Activated naive CD4-positive, alpha-beta T cell treated with anti-CD3 and anti-CD28 coated beads, Interleukin-2, amount 10 ng/mL, durations not matched to agents 7 days and 5 days (primary cell): ENCODE measurements at regions not wholly inside any gene's neighbourhood (a gene's known extent, or its start where the extent isn't known, plus 50 kb on each side); places are given as distances from the start of the nearest gene placed in this dataset.
"Not testable (repeated sequence)": the region's sequence is repeated elsewhere in the genome, so short reads cannot be mapped to it uniquely, and the experiment has no call there.

Experiments
- CTCF ChIA-PET: fragments of 350-600 bp; sonication (Branson Sonifier 250); formaldehyde crosslinking; loops from one replicate; lab custom pipeline; 2021; ENCODE audit warnings: antibody characterized with exemption; lab: Charles Lee
- DNase-seq: peaks from one replicate; pipeline ENCODE4 v3.0.0-alpha.2; 2020
- H3K27ac Mint-ChIP-seq: one replicate; pipeline ENCODE4 v1.8.0; 2021; ENCODE audit warnings: mild to moderate bottlenecking, moderate library complexity, mixed read lengths
- H3K27me3 Mint-ChIP-seq: one replicate; pipeline ENCODE4 v1.8.0; 2021; ENCODE audit warnings: mild to moderate bottlenecking, mixed read lengths
- H3K36me3 Mint-ChIP-seq: one replicate; pipeline ENCODE4 v1.8.0; 2021; ENCODE audit warnings: mixed read lengths
- H3K4me1 Mint-ChIP-seq: one replicate; pipeline ENCODE4 v1.8.0; 2021; ENCODE audit warnings: mixed read lengths
- H3K4me3 Mint-ChIP-seq: one replicate; pipeline ENCODE4 v1.8.0; 2021; ENCODE audit warnings: mild to moderate bottlenecking, moderate library complexity, mixed read lengths
- H3K9me3 Mint-ChIP-seq: one replicate; pipeline ENCODE4 v1.8.0; 2021; ENCODE audit warnings: mixed read lengths

DNA sequence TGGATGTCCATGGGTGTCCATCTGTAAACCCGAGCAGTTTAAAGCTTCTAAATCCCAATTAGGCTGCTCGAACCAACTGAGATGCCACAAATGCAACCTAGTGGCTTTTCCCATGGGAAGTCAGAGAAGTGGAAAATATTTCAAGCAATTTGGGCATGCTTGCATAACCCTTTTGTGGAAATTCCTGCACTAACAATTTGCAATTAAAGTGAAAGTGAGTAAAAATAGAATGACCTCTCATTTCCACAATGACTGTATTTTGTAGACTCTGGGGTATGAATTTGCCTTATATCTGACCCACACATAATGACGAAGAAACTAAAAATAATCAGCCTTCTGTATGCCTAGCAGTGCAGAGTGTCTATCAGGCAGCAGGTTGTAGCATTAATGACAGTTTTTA lies 91.8 kb upstream of the TSC22D1 start:
- DNase-seq: no peak
- Mint-ChIP-seq H3K27me3 (no peaks in the 10 kb centered on the region), H3K4me1 (no peaks in the 10 kb centered on the region), H3K36me3 (no peaks in the 10 kb centered on the region), H3K4me3 (no peak overlapping the region), H3K9me3 (no peaks in the 10 kb centered on the region), H3K27ac (no peak overlapping the region)
- CTCF ChIA-PET: no interaction called here

DNA sequence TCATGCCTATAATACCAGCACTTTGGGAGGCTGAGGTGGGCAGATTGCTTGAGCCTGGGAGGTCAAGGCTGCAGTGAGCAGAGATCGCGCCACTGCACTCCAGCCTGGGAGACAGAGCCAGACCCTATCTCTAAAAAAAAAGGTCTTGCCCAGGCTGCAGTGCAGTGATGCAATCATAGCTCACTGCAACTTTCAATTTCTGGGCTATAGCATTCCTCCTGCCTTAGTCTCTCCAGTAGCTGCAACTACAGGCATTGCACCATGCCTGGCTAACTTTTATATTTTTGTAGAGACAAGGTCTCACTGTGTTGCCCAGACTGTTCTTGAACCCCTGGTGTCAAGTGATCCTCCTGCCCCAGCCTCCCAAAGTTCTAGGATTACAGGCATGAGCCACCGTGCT lies 90.4 kb upstream of the TSC22D1 start:
- H3K9me3 Mint-ChIP-seq, CTCF ChIA-PET, DNase-seq: not testable (repeated sequence)

DNA sequence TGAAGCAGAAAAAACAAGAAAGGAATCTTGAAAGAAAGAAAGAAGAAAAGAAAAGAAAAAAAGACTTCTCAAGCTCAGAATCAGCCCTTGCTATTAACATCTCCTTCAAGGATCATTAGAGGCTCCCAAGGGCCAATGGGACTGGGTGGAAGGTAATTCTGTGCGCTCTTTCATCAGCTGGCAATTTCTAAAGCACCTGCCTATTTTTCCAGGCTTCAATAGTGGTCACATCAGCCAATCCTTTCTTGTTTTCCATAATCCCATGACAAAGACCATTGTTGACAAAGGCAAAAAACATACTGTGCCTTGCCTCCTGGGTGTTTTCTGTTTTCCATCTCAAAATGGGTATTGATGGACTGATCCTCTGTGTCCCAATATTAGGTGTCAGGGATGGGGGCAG lies 88.2 kb upstream of the TSC22D1 start:
- CTCF ChIA-PET: no interaction called here
- Mint-ChIP-seq H3K4me1 (no peaks in the 10 kb centered on the region), H3K27ac (no peak overlapping the region), H3K9me3 (no peaks in the 10 kb centered on the region), H3K36me3 (no peaks in the 10 kb centered on the region), H3K4me3 (no peak overlapping the region), H3K27me3 (peaks cover 4% of the 10 kb centered on the region)
- no peak for DNase-seq

More for the DNA sequence above, 90.4 kb upstream of the TSC22D1 start:
- not testable (repeated sequence) for H3K36me3 Mint-ChIP-seq, H3K27me3 Mint-ChIP-seq, H3K27ac Mint-ChIP-seq, H3K4me3 Mint-ChIP-seq, H3K4me1 Mint-ChIP-seq

DNA sequence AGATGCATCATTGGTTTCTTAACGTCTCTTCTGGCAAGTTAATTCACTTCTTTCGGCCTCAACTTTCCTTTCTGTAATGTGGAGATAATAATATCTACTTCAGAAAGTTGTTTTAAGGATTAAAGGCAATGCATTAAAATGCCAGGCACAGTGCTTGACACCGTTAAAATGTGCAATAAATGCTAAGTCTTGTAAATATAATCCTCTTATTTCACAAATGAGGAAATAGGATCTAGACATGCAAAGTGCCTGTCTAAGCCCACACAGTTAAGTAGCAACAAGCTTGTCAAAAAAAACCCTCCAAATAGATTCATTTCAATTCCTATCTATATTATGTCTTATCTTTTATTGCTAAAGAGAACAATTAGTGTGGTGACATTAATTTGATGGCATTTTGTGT lies 86.4 kb upstream of the TSC22D1 start:
- Mint-ChIP-seq H3K27ac (no peak overlapping the region), H3K4me1 (no peaks in the 10 kb centered on the region), H3K27me3 (peaks cover 4% of the 10 kb centered on the region), H3K4me3 (no peak overlapping the region), H3K9me3 (no peaks in the 10 kb centered on the region), H3K36me3 (no peaks in the 10 kb centered on the region)
- no peak for DNase-seq
- CTCF ChIA-PET: no interaction called here

DNA sequence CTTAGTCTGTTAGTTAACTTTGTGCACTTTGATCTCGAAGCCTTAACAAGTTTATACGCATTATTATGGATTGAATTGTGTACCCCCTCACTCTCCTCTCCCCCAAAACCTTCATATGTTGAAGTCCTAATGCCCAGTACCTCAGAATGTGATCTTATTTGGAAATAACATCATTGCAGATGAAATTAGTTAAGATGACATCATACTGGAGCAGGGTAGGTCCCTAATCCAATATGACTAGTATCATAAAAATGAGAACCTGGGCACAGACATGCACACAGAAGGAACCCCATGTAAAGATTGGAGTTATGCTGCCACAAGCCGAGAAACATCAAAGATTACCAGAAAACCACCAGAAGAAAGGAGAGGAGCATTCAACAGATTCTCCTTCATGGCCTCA lies 85.8 kb upstream of the TSC22D1 start:
- Mint-ChIP-seq H3K4me1 (no peaks in the 10 kb centered on the region), H3K27me3 (peaks cover 4% of the 10 kb centered on the region), H3K4me3 (no peak overlapping the region), H3K27ac (no peak overlapping the region), H3K36me3 (no peaks in the 10 kb centered on the region), H3K9me3 (no peaks in the 10 kb centered on the region)
- DNase-seq: no peak
- CTCF ChIA-PET: no interaction called here

DNA sequence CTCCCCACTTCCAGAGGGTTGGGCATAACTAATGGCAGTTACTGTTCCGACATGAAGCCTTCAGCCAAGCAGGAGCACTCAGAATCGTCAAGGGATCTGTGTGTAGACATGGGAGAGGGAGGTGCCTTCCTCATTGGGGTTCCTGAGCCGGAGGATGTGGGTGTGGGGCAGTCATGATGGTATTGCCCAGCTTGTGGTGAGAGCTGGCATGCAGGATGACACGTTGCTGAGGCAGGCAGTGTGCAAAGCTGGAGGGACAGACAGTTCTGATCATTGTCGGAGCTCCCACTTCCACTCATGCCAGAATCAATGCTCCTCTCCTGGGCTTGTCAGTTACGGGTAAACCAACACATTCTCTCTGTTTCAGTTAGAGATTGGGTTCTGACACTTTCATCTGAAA lies 83.9 kb upstream of the TSC22D1 start:
- peaks cover 4% of the 10 kb centered on the region for H3K27me3 Mint-ChIP-seq
- DNase-seq: no peak
- H3K27ac Mint-ChIP-seq: no peak overlapping the region
- H3K4me1 Mint-ChIP-seq: no peaks in the 10 kb centered on the region
- no peaks in the 10 kb centered on the region for H3K9me3 Mint-ChIP-seq
- CTCF ChIA-PET: no interaction called here
- H3K4me3 Mint-ChIP-seq: no peak overlapping the region
- H3K36me3 Mint-ChIP-seq: no peaks in the 10 kb centered on the region

DNA sequence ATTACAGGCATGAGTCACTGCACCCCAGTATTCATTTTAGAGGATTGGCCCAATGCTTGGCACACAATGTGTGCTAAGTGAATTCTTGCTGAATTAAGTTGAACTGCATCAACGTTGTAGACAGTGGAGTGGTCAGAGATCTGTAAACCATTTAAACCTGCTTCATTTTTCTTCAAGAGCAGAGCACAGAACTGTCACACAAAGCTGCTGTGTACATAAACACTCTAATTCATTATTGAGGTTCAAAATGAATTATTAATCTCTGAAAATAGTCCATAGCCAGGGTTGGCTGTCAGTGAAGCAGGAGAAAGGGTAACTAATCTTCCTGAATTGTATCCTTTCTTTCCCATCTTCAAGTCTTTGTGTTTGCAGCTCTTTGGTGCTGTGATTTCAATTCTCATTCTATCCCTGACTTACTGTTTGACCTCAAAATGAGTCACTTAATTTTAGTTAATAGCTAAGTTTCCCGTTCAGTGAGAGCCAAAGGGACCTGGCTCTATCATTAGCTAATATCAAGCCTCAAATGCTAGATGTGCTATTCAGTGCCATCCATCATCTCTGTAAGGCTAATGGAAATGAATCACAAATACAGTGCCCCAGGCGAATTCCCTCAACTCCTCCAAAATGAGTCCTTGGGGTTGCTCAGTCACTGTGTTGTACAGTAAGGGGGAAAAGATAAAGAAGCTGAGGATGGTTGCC lies 77.0 kb upstream of the TSC22D1 start:
- no peak for DNase-seq
- CTCF ChIA-PET: no interaction called here
- no peaks in the 10 kb centered on the region for H3K4me1 Mint-ChIP-seq
- no peaks in the 10 kb centered on the region for H3K9me3 Mint-ChIP-seq
- H3K36me3 Mint-ChIP-seq: no peaks in the 10 kb centered on the region
- H3K27ac Mint-ChIP-seq: no peak overlapping the region
- no peaks in the 10 kb centered on the region for H3K27me3 Mint-ChIP-seq
- no peak overlapping the region for H3K4me3 Mint-ChIP-seq

DNA sequence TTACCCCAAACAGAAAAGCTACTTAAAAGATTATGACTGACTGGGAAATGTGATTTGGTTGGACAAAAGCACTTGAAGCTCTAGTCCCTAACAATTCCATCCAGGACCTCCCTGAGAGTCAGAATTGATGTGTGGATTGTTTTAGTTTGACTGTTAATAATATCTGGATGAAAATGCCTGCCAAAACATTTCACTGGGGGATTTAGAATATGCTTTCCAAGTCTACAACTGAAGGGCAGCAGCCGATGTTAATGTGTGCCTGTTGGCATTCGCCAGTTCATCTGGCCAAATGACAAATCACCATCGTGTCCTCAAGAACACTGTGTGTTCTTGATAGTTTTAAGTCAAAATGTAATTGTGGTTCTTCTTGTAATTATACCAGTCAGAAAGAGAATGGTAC lies 76.0 kb upstream of the TSC22D1 start:
- no peak for DNase-seq
- no peak overlapping the region for H3K27ac Mint-ChIP-seq
- H3K36me3 Mint-ChIP-seq: no peaks in the 10 kb centered on the region
- no peaks in the 10 kb centered on the region for H3K9me3 Mint-ChIP-seq
- CTCF ChIA-PET: interaction anchor here (0.5 kb wide), 1 partner anchor 127 kb away, joined by 3 read pairs; no protein-coding TSS in a partner anchor
- H3K4me1 Mint-ChIP-seq: no peaks in the 10 kb centered on the region
- H3K27me3 Mint-ChIP-seq: no peaks in the 10 kb centered on the region
- no peak overlapping the region for H3K4me3 Mint-ChIP-seq

DNA sequence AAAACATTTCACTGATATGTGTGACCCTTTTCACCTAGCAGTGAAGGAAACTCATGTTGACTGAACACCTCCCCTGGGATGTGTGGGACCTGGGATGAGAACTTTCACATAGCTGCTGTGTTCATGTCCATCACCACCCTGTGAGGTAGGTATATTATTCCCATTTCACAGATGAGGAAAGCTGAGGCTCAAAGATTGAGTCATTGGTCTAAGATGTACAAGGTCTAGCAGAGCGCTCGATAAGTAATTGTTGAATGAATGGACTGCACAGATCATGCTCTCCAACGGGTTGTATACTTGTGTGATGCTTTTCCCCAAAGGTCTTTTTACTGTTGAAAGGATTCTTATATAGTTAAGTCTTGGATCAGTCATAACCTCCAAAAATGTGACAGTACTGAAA lies 75.6 kb upstream of the TSC22D1 start:
- no peak for DNase-seq
- no peaks in the 10 kb centered on the region for H3K9me3 Mint-ChIP-seq
- H3K36me3 Mint-ChIP-seq: no peaks in the 10 kb centered on the region
- H3K27ac Mint-ChIP-seq: no peak overlapping the region
- no peaks in the 10 kb centered on the region for H3K4me1 Mint-ChIP-seq
- CTCF ChIA-PET: no interaction called here
- no peak overlapping the region for H3K4me3 Mint-ChIP-seq
- no peaks in the 10 kb centered on the region for H3K27me3 Mint-ChIP-seq

DNA sequence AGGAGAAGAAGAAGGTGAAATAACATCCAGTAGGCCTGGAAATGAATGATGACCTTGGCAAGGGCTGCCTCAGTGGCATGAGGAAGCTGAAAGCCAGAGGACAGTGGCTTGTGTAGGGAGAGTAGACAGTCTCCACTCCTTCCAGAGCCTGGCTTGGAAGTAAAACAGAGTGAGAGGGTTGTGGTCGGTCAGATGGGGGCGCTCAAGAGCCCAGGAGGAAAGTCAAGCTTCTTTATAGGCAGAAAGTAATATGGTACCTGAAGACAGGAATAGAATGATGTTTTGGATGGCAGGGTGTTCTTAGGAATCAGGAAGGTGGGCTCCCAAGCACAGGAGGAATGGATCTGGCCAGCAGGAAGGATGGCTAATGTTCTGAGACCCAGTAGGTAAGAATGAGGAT lies 75.1 kb upstream of the TSC22D1 start:
- Mint-ChIP-seq H3K9me3 (no peaks in the 10 kb centered on the region), H3K36me3 (no peaks in the 10 kb centered on the region), H3K4me1 (no peaks in the 10 kb centered on the region), H3K27me3 (no peaks in the 10 kb centered on the region), H3K27ac (no peak overlapping the region), H3K4me3 (no peak overlapping the region)
- CTCF ChIA-PET: no interaction called here
- no peak for DNase-seq

DNA sequence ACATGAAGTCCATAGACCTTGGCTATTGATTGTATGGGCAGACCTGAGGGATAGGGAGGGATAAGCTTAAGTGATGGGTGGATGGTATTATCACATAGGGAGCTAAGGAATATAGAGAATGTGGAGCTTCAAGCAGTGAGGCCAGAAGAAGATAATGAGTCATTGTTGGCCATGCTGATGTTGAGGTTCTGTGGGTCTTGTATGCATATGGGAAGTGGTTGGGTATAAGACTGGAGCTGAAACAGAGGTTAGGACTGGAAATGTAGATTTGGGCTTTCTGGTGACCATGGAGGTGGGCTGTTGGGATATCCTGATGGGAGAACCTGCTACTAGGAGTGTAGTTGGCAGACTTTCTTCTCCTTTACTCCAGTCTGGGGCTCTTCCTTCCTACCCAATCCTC lies 73.7 kb upstream of the TSC22D1 start:
- no peak overlapping the region for H3K27ac Mint-ChIP-seq
- DNase-seq: no peak
- H3K36me3 Mint-ChIP-seq: no peaks in the 10 kb centered on the region
- no peaks in the 10 kb centered on the region for H3K27me3 Mint-ChIP-seq
- H3K4me3 Mint-ChIP-seq: no peak overlapping the region
- no peaks in the 10 kb centered on the region for H3K4me1 Mint-ChIP-seq
- H3K9me3 Mint-ChIP-seq: no peaks in the 10 kb centered on the region
- CTCF ChIA-PET: interaction anchor here (1.1 kb wide), 1 partner anchor 165 kb away, joined by 3 read pairs; no protein-coding TSS in a partner anchor

DNA sequence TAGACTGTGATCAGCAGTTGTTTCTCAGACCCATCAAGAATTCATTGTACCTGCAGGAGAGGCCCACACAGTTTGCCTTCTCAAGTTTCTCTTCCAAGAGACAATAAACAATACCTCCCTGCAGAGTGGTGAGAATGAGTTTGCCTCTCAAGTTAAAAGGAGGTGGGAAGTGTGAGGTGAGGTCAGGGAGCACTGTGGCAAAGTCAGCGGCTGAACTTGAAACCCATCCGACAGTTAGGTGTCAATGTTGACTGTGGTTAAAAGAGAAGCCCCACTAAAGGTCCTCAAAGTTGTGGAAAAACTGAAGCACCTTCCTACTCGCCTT lies 72.9 kb upstream of the TSC22D1 start:
- CTCF ChIA-PET: no interaction called here
- Mint-ChIP-seq H3K27ac (no peak overlapping the region), H3K4me1 (no peaks in the 10 kb centered on the region), H3K27me3 (no peaks in the 10 kb centered on the region), H3K36me3 (no peaks in the 10 kb centered on the region), H3K9me3 (no peaks in the 10 kb centered on the region), H3K4me3 (no peak overlapping the region)
- no peak for DNase-seq

DNA sequence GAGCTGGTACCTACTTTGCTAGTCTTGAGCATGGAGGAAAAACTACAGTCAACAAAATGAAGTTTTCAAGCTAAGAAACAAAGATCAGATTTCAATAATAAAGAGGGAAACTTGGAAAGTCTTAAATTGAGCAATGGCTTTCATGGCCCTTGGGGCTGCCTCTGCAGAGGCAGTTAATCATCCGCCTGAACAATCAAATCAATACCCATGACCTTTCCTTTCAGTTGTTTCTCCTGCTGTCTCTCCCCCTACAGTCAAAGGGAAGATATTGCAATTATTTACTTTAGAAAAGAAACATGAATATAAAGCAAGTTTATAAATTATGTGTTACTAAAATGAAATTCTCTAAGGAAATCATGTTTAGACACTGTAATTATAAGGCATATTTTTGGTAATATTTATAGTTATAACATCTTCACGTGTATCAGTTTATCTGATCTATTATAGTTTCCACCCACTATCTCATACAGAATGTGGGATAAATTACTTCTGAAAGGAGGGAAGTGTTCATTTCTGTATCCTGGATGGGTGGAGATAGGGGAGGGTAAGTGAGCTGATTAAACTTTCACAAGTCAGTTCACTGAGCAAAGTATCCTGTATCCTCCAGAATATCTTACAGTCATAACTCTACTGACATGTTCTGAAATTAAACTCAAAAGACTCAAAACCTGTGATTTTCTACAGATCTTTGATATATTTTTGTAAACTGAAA lies 72.4 kb upstream of the TSC22D1 start:
- DNase-seq: no peak
- Mint-ChIP-seq H3K27me3 (no peaks in the 10 kb centered on the region), H3K4me1 (no peaks in the 10 kb centered on the region), H3K9me3 (no peaks in the 10 kb centered on the region), H3K4me3 (no peak overlapping the region), H3K27ac (no peak overlapping the region), H3K36me3 (no peaks in the 10 kb centered on the region)
- CTCF ChIA-PET: interaction anchor here (1.3 to 1.4 kb wide), 2 partner anchors 70 to 164 kb away, joined by 3 to 4 read pairs; no protein-coding TSS in a partner anchor

DNA sequence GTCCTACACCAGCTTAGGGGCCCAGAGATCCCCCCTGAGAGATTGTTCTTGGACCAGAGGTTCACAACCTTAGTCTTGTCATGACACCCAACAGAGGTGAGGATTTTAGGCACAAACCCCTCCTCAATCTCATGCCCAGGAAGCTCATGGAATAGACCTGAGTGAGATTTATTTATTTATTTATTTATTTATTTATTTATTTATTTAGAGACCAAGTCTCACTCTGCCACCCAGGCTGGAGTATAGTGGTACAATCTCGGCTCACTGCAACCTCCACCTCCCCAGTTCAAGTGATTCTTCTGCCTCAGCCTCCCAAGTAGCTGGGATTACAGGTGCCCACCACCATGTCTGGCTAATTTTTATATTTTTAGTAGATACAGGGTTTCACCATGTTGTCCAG lies 71.4 kb upstream of the TSC22D1 start:
- not testable (repeated sequence) for H3K27ac Mint-ChIP-seq, H3K27me3 Mint-ChIP-seq, H3K4me3 Mint-ChIP-seq, H3K4me1 Mint-ChIP-seq, H3K36me3 Mint-ChIP-seq, DNase-seq, H3K9me3 Mint-ChIP-seq
- CTCF ChIA-PET: interaction anchor here (1.3 to 1.4 kb wide), 2 partner anchors 69 to 163 kb away, joined by 3 to 4 read pairs; no protein-coding TSS in a partner anchor

DNA sequence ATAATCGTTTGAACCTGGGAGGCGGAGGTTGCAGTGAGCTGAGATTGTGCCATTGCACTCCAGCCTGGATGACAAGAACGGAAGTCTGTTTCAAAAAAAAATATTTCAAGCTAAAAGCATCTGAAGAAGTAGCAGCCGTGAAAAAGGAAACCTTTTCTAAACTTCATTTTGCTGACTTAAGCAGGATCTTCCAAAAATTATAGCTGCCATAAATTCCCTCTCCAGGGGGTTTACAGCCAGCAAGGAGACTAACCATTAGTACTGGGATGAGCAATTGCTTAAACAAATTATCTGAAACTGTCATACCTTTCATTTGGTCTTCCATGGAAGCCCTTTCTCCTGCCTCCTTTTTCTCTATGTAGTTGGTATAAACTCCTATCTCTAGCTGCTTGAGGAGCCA lies 69.9 kb upstream of the TSC22D1 start:
- CTCF ChIA-PET: no interaction called here
- no peak overlapping the region for H3K4me3 Mint-ChIP-seq
- no peaks in the 10 kb centered on the region for H3K9me3 Mint-ChIP-seq

More for the DNA sequence above, 69.9 kb upstream of the TSC22D1 start:
- no peak overlapping the region for H3K27ac Mint-ChIP-seq
- H3K36me3 Mint-ChIP-seq: no peaks in the 10 kb centered on the region
- no peaks in the 10 kb centered on the region for H3K4me1 Mint-ChIP-seq
- no peaks in the 10 kb centered on the region for H3K27me3 Mint-ChIP-seq
- DNase-seq: no peak
